ENCODE measurements at regions not wholly inside any gene's neighbourhood (a gene's known extent, or its start where the extent isn't known, plus 50 kb on each side); places are given as distances from the start of the nearest gene placed in this dataset.

GRCh38 chr4:181189751-181190150 is 1053.5 kb upstream of the TENM3 start:
- no peak for DNase-seq

- no peak for DNase-seq
These were observed 1049.9 kb upstream of the TENM3 start for GRCh38 chr4:181193131-181193930.

DNA sequence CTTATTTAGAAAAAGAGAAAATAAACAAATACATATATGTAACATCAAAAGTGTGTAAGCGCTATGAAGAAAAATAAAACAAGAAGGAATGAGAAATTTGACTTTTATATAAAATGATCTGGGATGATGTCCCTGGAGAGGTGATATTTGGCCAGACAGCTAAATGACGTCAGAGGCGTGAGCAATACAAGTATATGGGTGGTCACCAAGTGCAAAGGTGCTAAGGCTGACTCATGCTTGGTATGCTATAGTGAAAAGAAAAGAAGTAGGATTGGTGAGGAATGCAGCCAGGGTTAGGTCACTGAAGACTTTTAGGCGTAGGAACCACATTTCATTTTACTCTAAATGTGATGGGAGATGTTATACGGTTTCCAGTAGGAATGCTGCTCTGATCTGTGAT is 1049.1 kb upstream of the TENM3 start:
- DNase-seq = no peak

GRCh38 chr4:181200076-181200475 is 1043.1 kb upstream of the TENM3 start:
- no peak for DNase-seq

GRCh38 chr4:181202240-181202639 is 1041.0 kb upstream of the TENM3 start:
- no peak for DNase-seq

- no peak for DNase-seq
These were observed 1039.1 kb upstream of the TENM3 start for GRCh38 chr4:181204109-181204508.

DNA sequence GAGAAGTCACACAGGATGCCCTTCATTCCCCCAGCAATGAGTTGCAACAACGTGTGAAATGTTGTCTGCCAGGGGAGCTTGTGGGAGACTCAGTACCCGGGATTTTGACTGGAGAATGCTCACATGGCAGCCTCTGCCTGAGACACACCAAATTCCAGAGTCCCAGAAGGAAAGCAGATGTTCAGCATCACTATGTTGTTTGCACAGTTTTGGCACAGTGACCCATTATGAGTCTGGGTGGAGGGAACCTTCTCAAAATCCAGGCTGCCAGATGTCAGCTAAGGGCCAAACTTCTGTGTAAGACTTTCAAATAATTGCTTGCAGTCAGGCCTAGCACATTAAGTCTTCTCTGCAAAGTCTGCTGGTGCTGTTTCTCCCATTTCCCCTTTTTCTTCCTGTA is 1029.7 kb upstream of the TENM3 start:
- no peak for DNase-seq

DNA sequence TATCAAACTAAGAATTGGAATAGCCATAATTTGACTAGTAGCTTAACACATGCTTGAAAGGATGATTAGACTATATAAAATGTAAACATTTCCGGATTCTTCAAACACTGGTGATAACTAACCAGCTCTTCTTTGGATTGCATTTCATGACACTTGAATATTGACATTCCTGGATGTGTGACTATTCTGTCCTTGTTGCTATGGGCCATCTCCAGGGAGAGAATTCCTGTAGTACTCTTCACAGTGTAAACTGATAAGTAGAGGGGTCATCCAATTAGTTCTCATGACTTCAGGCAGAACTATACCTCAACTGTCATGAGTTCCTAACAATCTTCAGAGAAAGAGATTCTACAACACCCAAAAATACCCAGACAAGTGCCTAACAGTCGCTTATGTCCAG is 1026.7 kb upstream of the TENM3 start:
- no peak for DNase-seq

GRCh38 chr4:181219783-181220416 is 1023.3 kb upstream of the TENM3 start:
- no peak for DNase-seq

GRCh38 chr4:181224852-181225251 is 1018.4 kb upstream of the TENM3 start:
- DNase-seq = no peak

DNA sequence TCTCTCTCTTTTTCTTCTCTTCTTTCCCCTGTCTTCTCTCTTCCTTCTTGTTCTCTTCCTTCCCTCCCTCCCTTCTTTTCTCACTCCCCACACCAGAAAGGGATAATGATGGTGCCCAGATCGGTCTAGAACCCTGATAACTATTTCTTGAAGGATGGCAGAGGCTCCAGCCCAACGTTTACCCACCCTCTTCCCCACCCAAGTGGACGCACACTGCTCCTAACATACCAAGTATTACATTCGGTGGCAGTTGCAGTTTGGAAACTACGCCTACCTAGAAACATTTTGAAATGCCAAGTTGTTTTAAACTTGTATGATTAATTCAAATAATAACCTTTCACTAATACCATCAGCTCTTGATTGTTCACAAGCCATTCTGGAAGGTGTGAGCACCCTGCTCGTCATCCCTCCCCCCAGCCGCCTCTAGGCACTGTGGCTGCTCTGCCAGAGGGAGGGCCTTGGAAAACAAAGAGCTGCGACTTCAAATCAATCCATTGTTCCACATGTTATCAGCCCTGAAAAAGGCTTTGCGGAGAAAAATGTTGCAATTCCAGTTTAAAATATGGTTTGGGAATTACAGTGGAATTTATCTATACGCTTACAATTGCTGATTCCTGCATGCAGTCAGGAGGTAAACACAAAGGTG is 1017.5 kb upstream of the TENM3 start:
- no peak for DNase-seq

DNA sequence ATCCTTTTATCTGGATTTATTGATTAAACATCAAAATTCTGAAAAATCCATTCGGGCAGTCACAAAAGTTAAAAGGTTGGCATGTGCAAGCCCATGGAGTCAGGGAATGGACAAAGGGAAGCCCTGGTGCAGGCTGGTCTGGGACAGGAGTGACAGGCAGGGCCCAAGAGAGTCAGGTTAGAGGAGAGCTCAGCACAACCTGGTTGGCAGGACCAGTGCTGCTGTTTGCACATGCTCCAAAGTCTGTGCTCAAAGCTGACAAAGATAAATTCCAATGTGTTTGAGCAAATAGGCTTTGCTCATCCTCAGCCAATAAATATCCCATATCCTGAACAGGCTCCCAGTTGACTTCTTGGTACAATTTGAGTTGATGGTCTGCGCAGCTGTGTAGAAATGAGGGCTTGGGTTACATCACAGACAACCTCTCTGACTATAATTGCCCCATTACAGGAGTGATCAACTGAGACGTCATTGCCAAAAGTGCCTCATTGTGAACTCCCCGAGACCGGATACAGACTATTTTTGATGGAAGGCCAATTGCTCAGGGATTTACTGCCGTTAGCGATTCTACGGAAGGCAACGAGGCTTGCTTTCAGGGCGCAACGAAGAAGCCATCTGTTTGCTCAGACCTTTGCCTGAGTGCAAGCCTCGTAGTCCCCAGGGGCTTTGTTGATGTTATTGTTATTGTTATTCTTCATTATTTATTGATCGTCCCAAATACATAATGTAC is 1008.1 kb upstream of the TENM3 start:
- no peak for DNase-seq

GRCh38 chr4:181245326-181245725 is 997.9 kb upstream of the TENM3 start:
- no peak for DNase-seq

- no peak for DNase-seq
These were observed 994.2 kb upstream of the TENM3 start for GRCh38 chr4:181249031-181249430.

GRCh38 chr4:181254771-181255170 is 988.4 kb upstream of the TENM3 start:
- no peak for DNase-seq

DNA sequence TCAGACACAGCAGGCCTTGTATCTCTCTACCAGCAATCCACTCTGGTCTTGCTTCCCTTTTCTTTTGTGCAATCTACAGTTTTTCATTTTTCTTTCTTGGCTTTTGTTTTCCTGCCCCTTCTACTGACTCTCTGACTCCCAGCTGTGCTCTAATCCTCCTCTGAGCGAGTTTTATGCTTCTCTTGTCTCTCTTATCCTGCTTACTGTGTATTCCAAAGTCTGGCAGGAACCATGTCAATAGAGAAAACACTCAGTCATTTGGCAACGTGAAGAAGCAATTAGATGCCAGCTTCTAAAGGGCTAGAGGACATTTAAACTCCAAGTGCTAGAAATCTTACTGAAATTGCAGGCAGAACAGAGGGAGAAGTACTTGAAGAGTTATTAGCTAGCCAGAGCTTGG is 984.6 kb upstream of the TENM3 start:
- no peak for DNase-seq

GRCh38 chr4:181259081-181259709 is 984.0 kb upstream of the TENM3 start:
- no peak for DNase-seq

- no peak for DNase-seq
These were observed 981.9 kb upstream of the TENM3 start for GRCh38 chr4:181261279-181261678.

DNA sequence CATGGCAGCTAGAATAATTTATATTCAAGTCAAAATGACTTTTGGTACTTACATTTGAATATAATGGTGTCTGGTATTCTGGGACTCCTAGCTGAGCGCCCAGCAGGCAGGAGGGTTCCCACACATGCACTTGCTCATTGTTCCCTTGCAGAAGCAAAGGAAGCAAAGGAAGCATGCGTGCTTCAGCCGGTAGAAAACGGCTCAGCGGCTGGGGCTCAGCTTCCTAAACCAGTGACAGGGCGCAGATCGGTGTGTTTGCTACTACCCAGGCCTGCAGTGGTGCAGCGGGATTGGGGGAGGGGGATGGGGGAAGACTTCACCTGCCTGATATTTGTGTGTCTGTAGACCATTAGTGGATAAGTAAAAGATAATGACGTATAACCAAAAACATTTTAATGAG is 978.3 kb upstream of the TENM3 start:
- no peak for DNase-seq

GRCh38 chr4:181265370-181265769 is 977.8 kb upstream of the TENM3 start:
- DNase-seq = no peak

DNA sequence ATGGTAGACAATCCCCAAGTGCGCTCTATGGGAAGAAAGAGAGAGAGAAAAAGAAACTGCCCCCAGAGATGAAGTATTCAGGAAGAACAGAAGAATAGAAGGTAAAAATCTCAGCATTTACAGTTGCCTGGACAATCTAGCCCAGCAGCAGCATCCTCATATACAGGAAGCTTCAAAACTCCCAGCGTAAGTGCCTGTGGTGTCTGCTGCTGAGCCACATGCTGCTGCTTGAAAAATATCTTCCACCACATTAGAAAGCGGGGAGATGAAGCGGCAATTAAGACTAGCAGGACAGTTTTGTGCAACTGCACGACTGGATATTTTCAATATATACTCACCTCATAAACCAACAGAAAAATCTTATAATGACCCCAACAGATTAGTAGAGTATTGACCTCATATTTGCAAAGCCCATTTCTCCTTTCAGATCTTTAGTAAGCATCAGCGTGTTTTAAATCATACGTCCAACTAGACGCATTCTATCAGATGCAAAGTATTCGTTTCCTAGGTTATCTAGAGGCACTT is 972.0 kb upstream of the TENM3 start:
- DNase-seq = no peak

DNA sequence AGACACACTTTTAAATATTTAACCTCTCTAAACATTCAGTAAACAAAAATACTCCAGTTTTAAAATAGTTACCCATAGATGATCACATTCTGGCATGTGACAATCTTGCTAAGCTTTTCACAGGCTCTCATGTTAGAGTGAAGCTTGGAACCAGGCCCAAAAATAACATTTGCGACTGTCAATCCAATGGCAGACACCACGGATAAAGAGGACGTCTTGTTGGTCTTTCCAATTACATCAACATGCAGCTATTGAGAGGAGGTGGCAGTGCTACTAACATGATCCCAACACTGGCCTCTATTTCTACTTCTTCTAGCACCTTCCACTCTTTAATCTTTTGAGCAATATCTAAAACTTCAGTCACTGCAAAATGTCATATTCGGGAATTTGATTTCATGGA is 970.8 kb upstream of the TENM3 start:
- DNase-seq = no peak

- DNase-seq = no peak
These were observed 964.3 kb upstream of the TENM3 start for GRCh38 chr4:181278941-181279340.
